GM23338 (cell line): ENCODE measurements at regions not wholly inside any gene's neighbourhood (a gene's known extent, or its start where the extent isn't known, plus 50 kb on each side); places are given as distances from the start of the nearest gene placed in this dataset.

ENCODE experiments used
- ATAC-seq: fragments of 200-7000 bp; cut with Tn5 transposase; 3 replicates; pipeline ENCODE4 v1.9.1; 2020
- DNase-seq: peaks from one replicate; pipeline ENCODE4 v3.0.0-alpha.2; 2015; ENCODE audit warnings: low spot score
- H2AFZ ChIP-seq: fragments of 200-600 bp; sonication (generic); 2 replicates; pipeline ENCODE4 v1.8.0; 2016; ENCODE audit warnings: antibody characterized with exemption, mild to moderate bottlenecking, moderate library complexity
- H3F3A ChIP-seq: fragments of 200-600 bp; sonication (generic); replicated peaks from 2 replicates; pipeline ENCODE4 v1.8.0; 2017; ENCODE audit warnings: antibody characterized with exemption, mixed run types, low read depth
- H3K27ac ChIP-seq: fragments of 200-600 bp; sonication (generic); 2 replicates; pipeline ENCODE4 v1.6.1; 2016; ENCODE audit warnings: low read depth
- H3K27me3 ChIP-seq: fragments of 200-600 bp; sonication (generic); 2 replicates; pipeline ENCODE4 v1.8.0; 2016; ENCODE audit warnings: mild to moderate bottlenecking, mixed run types, moderate library complexity; ENCODE audit not compliant: insufficient read depth
- H3K36me3 ChIP-seq: fragments of 200-600 bp; sonication (generic); 2 replicates; pipeline ENCODE4 v1.8.0; 2016; ENCODE audit warnings: mild to moderate bottlenecking; ENCODE audit not compliant: insufficient read depth
- H3K4me1 ChIP-seq: fragments of 200-600 bp; sonication (generic); 2 replicates; pipeline ENCODE4 v1.8.0; 2016; ENCODE audit warnings: mild to moderate bottlenecking, moderate library complexity; ENCODE audit not compliant: insufficient read depth
- H3K4me2 ChIP-seq: fragments of 200-600 bp; sonication (generic); 2 replicates; pipeline ENCODE4 v1.7.1; 2017; ENCODE audit warnings: mixed run types
- H3K4me3 ChIP-seq: fragments of 200-600 bp; sonication (generic); 2 replicates; pipeline ENCODE4 v1.6.1; 2016; ENCODE audit warnings: mixed run types
- H3K79me2 ChIP-seq: fragments of 200-600 bp; sonication (generic); replicated peaks from 2 replicates; pipeline ENCODE4 v1.8.0; 2017; ENCODE audit warnings: mild to moderate bottlenecking; ENCODE audit not compliant: insufficient read depth
- H3K9me2 ChIP-seq: fragments of 200-600 bp; sonication (generic); 2 replicates; pipeline ENCODE4 v1.8.0; 2017; ENCODE audit not compliant: insufficient read depth
- H4K20me1 ChIP-seq: fragments of 200-600 bp; sonication (generic); replicated peaks from 2 replicates; pipeline ENCODE4 v1.8.0; 2017; ENCODE audit warnings: mild to moderate bottlenecking; ENCODE audit not compliant: insufficient read depth
- H3K27ac Mint-ChIP-seq: 2 replicates; pipeline ENCODE4 v1.8.0; 2020; ENCODE audit warnings: inconsistent platforms, mild to moderate bottlenecking, moderate library complexity, mixed read lengths
- H3K27me3 Mint-ChIP-seq: 3 replicates; pipeline ENCODE4 v1.8.0; 2022; ENCODE audit warnings: low read depth, mild to moderate bottlenecking, moderate library complexity, mixed read lengths, inconsistent platforms; ENCODE audit not compliant: insufficient read depth, poor library complexity
- H3K36me3 Mint-ChIP-seq: 3 replicates; pipeline ENCODE4 v1.8.0; 2021; ENCODE audit warnings: low read depth, mild to moderate bottlenecking, inconsistent platforms, moderate library complexity, mixed read lengths
- H3K4me1 Mint-ChIP-seq: 3 replicates; pipeline ENCODE4 v1.8.0; 2020; ENCODE audit warnings: mild to moderate bottlenecking, inconsistent platforms, mixed read lengths
- H3K4me3 Mint-ChIP-seq: 3 replicates; pipeline ENCODE4 v1.8.0; 2021; ENCODE audit warnings: moderate library complexity, mild to moderate bottlenecking, inconsistent platforms, mixed read lengths
- H3K9me3 Mint-ChIP-seq: 3 replicates; pipeline ENCODE4 v1.8.0; 2020; ENCODE audit warnings: moderate library complexity, mild to moderate bottlenecking, inconsistent platforms, mixed read lengths
- CREB1 ChIP-seq: fragments of 250-450 bp; sonication (Bioruptor Pico); IDR thresholded peaks from 2 replicates; pipeline ENCODE4 v1.5.0; 2020; ENCODE audit warnings: low read depth, mild to moderate bottlenecking, moderate library complexity
- EZH2 ChIP-seq: fragments of 200-600 bp; sonication (generic); IDR thresholded peaks from one replicate; pipeline ENCODE4 v1.8.0; 2017; ENCODE audit warnings: antibody characterized with exemption, mild to moderate bottlenecking, low read depth; ENCODE audit not compliant: unreplicated experiment
- EZH2phosphoT487 ChIP-seq: fragments of 200-600 bp; sonication (generic); IDR thresholded peaks from one replicate; pipeline ENCODE4 v1.8.1; 2018; ENCODE audit warnings: antibody characterized with exemption; ENCODE audit not compliant: unreplicated experiment
- JUNB ChIP-seq: IDR thresholded peaks from one replicate; pipeline ENCODE4 v1.6.1; 2016; ENCODE audit warnings: antibody characterized with exemption; ENCODE audit not compliant: unreplicated experiment
- NANOG ChIP-seq: IDR thresholded peaks from 2 replicates; pipeline ENCODE4 v1.6.1; 2016; ENCODE audit warnings: antibody characterized with exemption, borderline replicate concordance
- POLR2AphosphoS5 ChIP-seq: IDR thresholded peaks from 2 replicates; pipeline ENCODE4 v1.6.1; 2016; ENCODE audit warnings: antibody characterized with exemption, low read depth
- STAT1 ChIP-seq: IDR thresholded peaks from one replicate; pipeline ENCODE4 v1.6.1; 2016; ENCODE audit warnings: antibody characterized with exemption; ENCODE audit not compliant: unreplicated experiment
- ZNF114 ChIP-seq: fragments of 250-450 bp; sonication (Bioruptor Pico); IDR thresholded peaks from 2 replicates; pipeline ENCODE4 v1.5.0; 2020; ENCODE audit warnings: mild to moderate bottlenecking, moderate library complexity
- ZNF331 ChIP-seq: fragments of 250-450 bp; sonication (Bioruptor Pico); IDR thresholded peaks from 2 replicates; pipeline ENCODE4 v1.5.0; 2020; ENCODE audit warnings: low read depth, mild to moderate bottlenecking, moderate library complexity
- ZNF462 ChIP-seq: fragments of 250-450 bp; sonication (Bioruptor Pico); IDR thresholded peaks from 2 replicates; pipeline ENCODE4 v1.5.0; 2020; ENCODE audit warnings: mild to moderate bottlenecking, moderate library complexity
- TF ChIP-seq, protein P1 (sequence below): IDR thresholded peaks from one replicate; pipeline ENCODE4 v1.6.1; 2018; ENCODE audit warnings: antibody characterized with exemption; ENCODE audit not compliant: unreplicated experiment
- TF ChIP-seq, protein P2 (sequence below): IDR thresholded peaks from 2 replicates; pipeline ENCODE4 v1.6.1; 2016; ENCODE audit warnings: antibody characterized with exemption
- TF ChIP-seq, protein P3 (sequence below), 2 experiments: fragments of 200-600 bp in 1 of 2; sonication (generic) in 1 of 2; conservative IDR thresholded peaks; 2 replicates each; pipeline versions ENCODE4 v1.5.1 to v1.6.1; 2016 to 2017; ENCODE audit warnings: antibody characterized with exemption in 2 of 2, low read depth in 2 of 2, mild to moderate bottlenecking in 2 of 2, moderate library complexity in 1 of 2

DNA sequence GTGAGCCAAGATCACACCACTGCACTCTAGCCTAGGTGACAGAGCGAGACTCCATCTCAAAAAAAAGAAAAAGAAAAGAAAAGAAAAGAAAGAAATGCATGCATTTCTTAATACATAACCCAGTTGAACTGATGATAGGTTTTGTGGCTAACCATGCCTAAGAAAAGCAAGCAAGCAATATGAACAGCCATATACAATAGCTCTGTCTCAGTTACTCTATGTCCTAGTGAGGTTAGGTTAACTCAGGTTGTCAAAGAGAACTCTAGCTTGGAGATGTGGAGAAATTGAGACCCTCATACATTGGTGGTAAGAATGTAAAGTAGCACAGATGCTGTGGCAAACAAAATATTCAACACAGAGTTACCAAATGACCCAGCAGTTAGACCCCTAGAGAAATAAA lies 167.0 kb upstream of the RASGEF1B start:
- 0 out of 2 replicates have a peak, but pooled peaks cover 1% of the 10 kb centered on the region for H3K9me2 ChIP-seq
- H3K27ac ChIP-seq: no peak overlapping the region
- H3F3A ChIP-seq: no peaks in the 10 kb centered on the region
- H3K27me3 ChIP-seq: no peaks in the 10 kb centered on the region
- H3K4me3 ChIP-seq: no peak overlapping the region
- Mint-ChIP-seq H3K36me3 (no peaks in the 10 kb centered on the region), H3K4me1 (peaks cover 6% of the 10 kb centered on the region; the same call in 2 of the 3 replicates), H3K4me3 (no peak overlapping the region), H3K27me3 (peaks cover 2% of the 10 kb centered on the region), H3K9me3 (no peaks in the 10 kb centered on the region), H3K27ac (no peak overlapping the region)
- H3K4me2 ChIP-seq: no peak overlapping the region
- no peak for DNase-seq
- TF ChIP-seq, protein P1, sequence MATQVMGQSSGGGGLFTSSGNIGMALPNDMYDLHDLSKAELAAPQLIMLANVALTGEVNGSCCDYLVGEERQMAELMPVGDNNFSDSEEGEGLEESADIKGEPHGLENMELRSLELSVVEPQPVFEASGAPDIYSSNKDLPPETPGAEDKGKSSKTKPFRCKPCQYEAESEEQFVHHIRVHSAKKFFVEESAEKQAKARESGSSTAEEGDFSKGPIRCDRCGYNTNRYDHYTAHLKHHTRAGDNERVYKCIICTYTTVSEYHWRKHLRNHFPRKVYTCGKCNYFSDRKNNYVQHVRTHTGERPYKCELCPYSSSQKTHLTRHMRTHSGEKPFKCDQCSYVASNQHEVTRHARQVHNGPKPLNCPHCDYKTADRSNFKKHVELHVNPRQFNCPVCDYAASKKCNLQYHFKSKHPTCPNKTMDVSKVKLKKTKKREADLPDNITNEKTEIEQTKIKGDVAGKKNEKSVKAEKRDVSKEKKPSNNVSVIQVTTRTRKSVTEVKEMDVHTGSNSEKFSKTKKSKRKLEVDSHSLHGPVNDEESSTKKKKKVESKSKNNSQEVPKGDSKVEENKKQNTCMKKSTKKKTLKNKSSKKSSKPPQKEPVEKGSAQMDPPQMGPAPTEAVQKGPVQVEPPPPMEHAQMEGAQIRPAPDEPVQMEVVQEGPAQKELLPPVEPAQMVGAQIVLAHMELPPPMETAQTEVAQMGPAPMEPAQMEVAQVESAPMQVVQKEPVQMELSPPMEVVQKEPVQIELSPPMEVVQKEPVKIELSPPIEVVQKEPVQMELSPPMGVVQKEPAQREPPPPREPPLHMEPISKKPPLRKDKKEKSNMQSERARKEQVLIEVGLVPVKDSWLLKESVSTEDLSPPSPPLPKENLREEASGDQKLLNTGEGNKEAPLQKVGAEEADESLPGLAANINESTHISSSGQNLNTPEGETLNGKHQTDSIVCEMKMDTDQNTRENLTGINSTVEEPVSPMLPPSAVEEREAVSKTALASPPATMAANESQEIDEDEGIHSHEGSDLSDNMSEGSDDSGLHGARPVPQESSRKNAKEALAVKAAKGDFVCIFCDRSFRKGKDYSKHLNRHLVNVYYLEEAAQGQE: no peak
- TF ChIP-seq EZH2 (no peak), ZNF114 (CRISPR knock-in tag) (no peak), JUNB (no peak), POLR2AphosphoS5 (no peak), STAT1 (no peak), ZNF462 (CRISPR knock-in tag) (no peak), NANOG (no peak), ZNF331 (CRISPR knock-in tag) (no peak), EZH2phosphoT487 (no peak), CREB1 (CRISPR knock-in tag) (no peak)
- TF ChIP-seq, protein P2, sequence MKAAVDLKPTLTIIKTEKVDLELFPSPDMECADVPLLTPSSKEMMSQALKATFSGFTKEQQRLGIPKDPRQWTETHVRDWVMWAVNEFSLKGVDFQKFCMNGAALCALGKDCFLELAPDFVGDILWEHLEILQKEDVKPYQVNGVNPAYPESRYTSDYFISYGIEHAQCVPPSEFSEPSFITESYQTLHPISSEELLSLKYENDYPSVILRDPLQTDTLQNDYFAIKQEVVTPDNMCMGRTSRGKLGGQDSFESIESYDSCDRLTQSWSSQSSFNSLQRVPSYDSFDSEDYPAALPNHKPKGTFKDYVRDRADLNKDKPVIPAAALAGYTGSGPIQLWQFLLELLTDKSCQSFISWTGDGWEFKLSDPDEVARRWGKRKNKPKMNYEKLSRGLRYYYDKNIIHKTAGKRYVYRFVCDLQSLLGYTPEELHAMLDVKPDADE: no peak
- TF ChIP-seq, protein P3, sequence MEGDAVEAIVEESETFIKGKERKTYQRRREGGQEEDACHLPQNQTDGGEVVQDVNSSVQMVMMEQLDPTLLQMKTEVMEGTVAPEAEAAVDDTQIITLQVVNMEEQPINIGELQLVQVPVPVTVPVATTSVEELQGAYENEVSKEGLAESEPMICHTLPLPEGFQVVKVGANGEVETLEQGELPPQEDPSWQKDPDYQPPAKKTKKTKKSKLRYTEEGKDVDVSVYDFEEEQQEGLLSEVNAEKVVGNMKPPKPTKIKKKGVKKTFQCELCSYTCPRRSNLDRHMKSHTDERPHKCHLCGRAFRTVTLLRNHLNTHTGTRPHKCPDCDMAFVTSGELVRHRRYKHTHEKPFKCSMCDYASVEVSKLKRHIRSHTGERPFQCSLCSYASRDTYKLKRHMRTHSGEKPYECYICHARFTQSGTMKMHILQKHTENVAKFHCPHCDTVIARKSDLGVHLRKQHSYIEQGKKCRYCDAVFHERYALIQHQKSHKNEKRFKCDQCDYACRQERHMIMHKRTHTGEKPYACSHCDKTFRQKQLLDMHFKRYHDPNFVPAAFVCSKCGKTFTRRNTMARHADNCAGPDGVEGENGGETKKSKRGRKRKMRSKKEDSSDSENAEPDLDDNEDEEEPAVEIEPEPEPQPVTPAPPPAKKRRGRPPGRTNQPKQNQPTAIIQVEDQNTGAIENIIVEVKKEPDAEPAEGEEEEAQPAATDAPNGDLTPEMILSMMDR (conservative IDR thresholded peaks at IDR 0.05; ENCODE audit: low read depth in 2 of 2): no peak
- no peaks in the 10 kb centered on the region for H3K79me2 ChIP-seq
- no peak for ATAC-seq
- no peaks in the 10 kb centered on the region for H3K36me3 ChIP-seq
- no peak overlapping the region for H2AFZ ChIP-seq
- H3K4me1 ChIP-seq: no peaks in the 10 kb centered on the region; the same call in 1 of the 2 replicates
- no peaks in the 10 kb centered on the region for H4K20me1 ChIP-seq
